Right lobe of liver (tissue), 6 donors: ENCODE measurements at regions not wholly inside any gene's neighbourhood (a gene's known extent, or its start where the extent isn't known, plus 50 kb on each side); places are given as distances from the start of the nearest gene placed in this dataset.
"Not testable (repeated sequence)": the region's sequence is repeated elsewhere in the genome, so short reads cannot be mapped to it uniquely, and the experiment has no call there.

Experiments
- ATAC-seq, 4 donors: fragments of 200-7000 bp; cut with Tn5 transposase; one replicate each; pipeline ENCODE4 v1.9.1; 2020; ENCODE audit warnings: mild to moderate bottlenecking in 4 of 4, moderate library complexity in 4 of 4
- DNase-seq, 3 donors: peaks; one replicate each; pipeline ENCODE4 v3.0.0-alpha.2; 2020
- H3K27ac ChIP-seq, 3 donors: fragments of 200-600 bp; one replicate each; pipeline ENCODE4 v1.8.0; 2022
- H3K27me3 ChIP-seq, 2 donors: fragments of 200-600 bp; one replicate each; pipeline ENCODE4 v1.8.0; 2022
- H3K36me3 ChIP-seq, 4 donors: fragments of 200-600 bp; sonication (generic) in 1 of 4; one replicate each; pipeline versions ENCODE4 v1.5.1 to v1.8.0; 2017 to 2022; ENCODE audit warnings: control low read depth in 1 of 4
- H3K4me1 ChIP-seq, 4 donors: fragments of 200-600 bp; sonication (generic) in 1 of 4; one replicate each; pipeline versions ENCODE4 v1.5.1 to v1.8.0; 2017 to 2022; ENCODE audit warnings: control low read depth in 1 of 4
- H3K4me3 ChIP-seq, 3 donors: fragments of 200-600 bp; one replicate each; pipeline ENCODE4 v1.8.0; 2022
- H3K9me3 ChIP-seq, 4 donors: fragments of 200-600 bp; sonication (generic) in 1 of 4; one replicate each; pipeline versions ENCODE4 v1.5.1 to v1.8.0; 2017 to 2022; ENCODE audit warnings: control low read depth in 1 of 4
- CTCF ChIP-seq, 4 donors: fragments of 200-600 bp in 3 of 4; fragments of 450-650 bp in 1 of 4; IDR thresholded peaks; one replicate each; pipeline versions ENCODE4 v1.5.1 to v1.8.0; 2016 to 2022; ENCODE audit warnings: antibody characterized with exemption in 4 of 4, mild to moderate bottlenecking in 2 of 4
- POLR2A ChIP-seq: fragments of 450-650 bp; IDR thresholded peaks from one replicate; pipeline ENCODE4 v1.6.1; 2017; ENCODE audit warnings: antibody characterized with exemption, mild to moderate bottlenecking
- WGBS: methylation state at CpG from one replicate; pipeline ENCODE4 v1.1.6; 2018; ENCODE audit warnings: low coverage, low lambda C conversion rate; ENCODE audit not compliant: insufficient coverage; ENCODE audit errors: missing lambda C conversion rate; 5-methylcytosine and 5-hydroxymethylcytosine counted together
- intact Hi-C, 2 donors: fragments of 100-400 bp; cut with DNase I; formaldehyde crosslinking; loops; one replicate each; pipeline versions ENCODE4 v1.11.2 to v1.14.1; 2022
- donor health status: DM: no; HTN: yes; CAD: no.
- donor health status: DM: no; HTN: no; CAD: no.
- donor health status: DM: no; HTN: no; CAD: no.
- donor health status: DM: no; HTN: yes; CAD: no.
- donor health status: DM: no; HTN: yes; CAD: no.

DNA sequence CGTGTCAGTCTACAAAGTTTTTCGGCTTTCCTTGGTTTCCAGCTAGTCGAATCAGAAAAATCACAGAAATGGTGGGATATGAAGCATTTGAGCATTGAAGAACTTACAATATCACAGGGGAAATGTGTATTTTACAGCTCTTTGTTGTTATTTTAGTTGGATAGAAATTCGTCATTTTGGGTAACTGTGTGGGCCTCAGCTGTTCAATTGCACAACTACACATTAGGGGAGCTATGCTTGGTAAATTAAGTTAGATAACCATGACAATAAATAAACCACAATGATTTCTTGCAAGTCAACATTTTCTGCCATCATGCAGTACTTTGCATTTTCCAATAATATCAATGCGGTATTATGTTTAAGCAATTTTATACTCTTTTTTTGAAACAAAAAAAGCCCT lies 80.4 kb upstream of the ANK3 start:
- Histone ChIP-seq H3K36me3 (no peaks in the 10 kb centered on the region), H3K27ac (no peak overlapping the region), H3K27me3 (no peaks in the 10 kb centered on the region), H3K4me3 (no peak overlapping the region), H3K4me1 (no peaks in the 10 kb centered on the region), H3K9me3 (no peaks in the 10 kb centered on the region)
- no peak for DNase-seq
- WGBS: 84% methylated on average over 5 of the region's 5 CpGs
- TF ChIP-seq POLR2A (no peak), CTCF (IDR thresholded peaks at IDR 0.05) (no peak)
- no peak for ATAC-seq
- intact Hi-C loops: no loop called here

DNA sequence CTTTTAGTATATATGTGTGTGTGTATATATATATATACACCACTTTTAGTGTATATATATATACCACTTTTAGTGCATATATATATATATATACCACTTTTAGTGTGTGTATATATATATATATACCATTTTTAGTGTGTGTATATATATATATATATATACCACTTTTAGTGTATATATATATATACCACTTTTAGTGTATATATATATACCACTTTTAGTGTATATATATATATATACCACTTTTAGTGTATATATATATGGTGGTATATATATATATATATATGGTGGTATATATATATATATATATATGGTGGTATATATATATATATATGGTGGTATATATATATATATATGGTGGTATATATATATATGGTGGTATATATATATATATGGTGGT lies 79.5 kb upstream of the ANK3 start:
- intact Hi-C loops, H3K27ac ChIP-seq, H3K4me3 ChIP-seq, DNase-seq, H3K27me3 ChIP-seq, ATAC-seq, H3K4me1 ChIP-seq, H3K36me3 ChIP-seq, H3K9me3 ChIP-seq: not testable (repeated sequence)

GRCh38 chr10:60467202-60467546 lies 77.5 kb upstream of the ANK3 start:
- H3K4me1 ChIP-seq: no peaks in the 10 kb centered on the region
- H3K27ac ChIP-seq: no peak overlapping the region
- 57% methylated on average over 3 of the region's 3 CpGs for WGBS
- DNase-seq (no peak), ATAC-seq (no peak)
- no peak overlapping the region for H3K4me3 ChIP-seq
- H3K36me3 ChIP-seq: no peaks in the 10 kb centered on the region
- TF ChIP-seq POLR2A (no peak), CTCF (IDR thresholded peaks at IDR 0.05) (no peak)
- H3K27me3 ChIP-seq: no peaks in the 10 kb centered on the region
- intact Hi-C loops: no loop called here
- no peaks in the 10 kb centered on the region for H3K9me3 ChIP-seq

DNA sequence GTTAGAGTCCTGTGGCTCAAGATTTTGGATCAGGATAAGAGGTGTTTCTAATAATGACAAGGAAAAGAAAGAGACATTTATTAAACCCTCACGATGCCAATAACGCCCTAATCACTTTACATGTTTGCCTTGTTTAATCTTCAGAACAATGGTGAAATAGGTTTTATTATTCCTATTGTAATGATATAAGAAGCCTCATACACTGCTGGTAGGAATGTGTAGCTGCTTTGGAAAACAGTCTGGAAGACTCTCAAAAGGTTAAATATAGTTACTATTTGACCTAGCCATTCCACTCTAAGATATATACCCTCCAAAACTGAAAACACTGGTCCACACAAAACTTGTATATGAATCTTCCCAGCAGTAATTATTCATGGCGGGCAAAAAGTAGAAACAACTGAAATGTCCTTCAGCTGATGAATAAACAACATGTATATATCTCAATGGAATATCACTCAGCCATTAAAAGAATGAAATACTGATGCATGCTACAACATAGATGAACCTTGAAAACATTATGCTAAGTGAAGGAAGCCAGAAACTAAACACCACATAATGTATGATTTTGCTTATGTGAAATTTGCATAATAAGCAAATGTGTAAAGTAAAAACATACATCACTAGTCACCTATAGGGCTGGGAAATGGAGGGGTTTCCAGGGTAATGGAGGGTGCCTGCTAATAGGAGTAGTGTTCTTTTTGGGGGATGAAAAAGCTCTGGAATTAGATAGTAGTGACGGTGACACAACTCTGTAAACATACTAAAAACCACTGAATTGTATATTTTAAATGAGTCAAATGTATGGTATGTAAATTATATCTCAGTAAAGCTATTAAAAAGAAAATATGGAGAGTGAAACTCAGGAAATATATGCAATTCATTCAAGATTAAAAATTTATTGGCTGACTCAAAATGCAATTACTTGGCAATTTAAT lies 76.9 kb upstream of the ANK3 start:
- Histone ChIP-seq H3K36me3 (no peaks in the 10 kb centered on the region), H3K4me3 (no peak overlapping the region), H3K27me3 (no peaks in the 10 kb centered on the region), H3K4me1 (no peaks in the 10 kb centered on the region), H3K9me3 (no peaks in the 10 kb centered on the region), H3K27ac (no peak overlapping the region)
- no peak for DNase-seq
- ATAC-seq: no peak
- TF ChIP-seq CTCF (IDR thresholded peaks at IDR 0.05) (no peak), POLR2A (no peak)
- WGBS: 97% methylated on average over 4 of the region's 4 CpGs
- intact Hi-C loops: no loop called here

DNA sequence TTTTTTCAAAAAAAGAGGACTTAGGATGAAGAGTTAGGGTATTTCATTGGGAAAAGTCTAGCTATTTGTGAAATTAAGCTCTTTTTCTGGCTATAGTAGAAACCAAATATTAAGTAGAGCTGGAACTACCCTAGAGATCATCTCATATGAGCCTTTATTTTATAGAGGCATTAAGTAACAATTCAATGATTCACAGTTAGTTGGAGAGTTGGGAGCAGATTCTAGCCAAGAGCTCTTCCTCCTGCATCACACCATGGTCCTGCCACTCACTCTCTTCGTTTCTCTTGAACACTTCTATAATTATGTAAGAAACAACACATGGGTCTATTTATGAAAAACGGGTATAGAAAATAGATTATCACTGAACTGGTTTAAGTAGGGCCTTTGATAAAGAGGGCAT lies 76.1 kb upstream of the ANK3 start:
- ATAC-seq: no peak
- 33% methylated on average over 2 of the region's 2 CpGs for WGBS
- Histone ChIP-seq H3K27me3 (no peaks in the 10 kb centered on the region), H3K4me3 (no peak overlapping the region), H3K9me3 (no peaks in the 10 kb centered on the region), H3K4me1 (no peaks in the 10 kb centered on the region), H3K36me3 (no peaks in the 10 kb centered on the region), H3K27ac (no peak overlapping the region)
- intact Hi-C loops: no loop called here
- TF ChIP-seq CTCF (IDR thresholded peaks at IDR 0.05) (no peak), POLR2A (no peak)
- DNase-seq: no peak
